ENCODE measurements at regions not wholly inside any gene's neighbourhood (a gene's known extent, or its start where the extent isn't known, plus 50 kb on each side); places are given as distances from the start of the nearest gene placed in this dataset.

GRCh38 chr18:67710639-67711038 lies 194.1 kb upstream of the DSEL start:
- DNase-seq, result no peak

GRCh38 chr18:67705748-67706147 lies 189.2 kb upstream of the DSEL start:
- no peak for DNase-seq

- DNase-seq, result no peak
Measured at GRCh38 chr18:67695684-67696083, 179.2 kb upstream of the DSEL start.

- DNase-seq, result no peak
Measured at GRCh38 chr18:67694787-67695186, 178.3 kb upstream of the DSEL start.

GRCh38 chr18:67692811-67693210 lies 176.3 kb upstream of the DSEL start:
- no peak for DNase-seq

- no peak for DNase-seq
Measured at GRCh38 chr18:67682516-67682915, 166.0 kb upstream of the DSEL start.

- DNase-seq, result no peak
Measured at GRCh38 chr18:67677489-67677888, 161.0 kb upstream of the DSEL start.

GRCh38 chr18:67672716-67673115 lies 156.2 kb upstream of the DSEL start:
- no peak for DNase-seq

- no peak for DNase-seq
Measured at GRCh38 chr18:67672155-67672554, 155.6 kb upstream of the DSEL start.

GRCh38 chr18:67670024-67670543 lies 153.6 kb upstream of the DSEL start:
- no peak for DNase-seq

- DNase-seq, result no peak
Measured at GRCh38 chr18:67665266-67665665, 148.7 kb upstream of the DSEL start.

GRCh38 chr18:67662996-67663395 lies 146.5 kb upstream of the DSEL start:
- no peak for DNase-seq

GRCh38 chr18:67661555-67661954 lies 145.0 kb upstream of the DSEL start:
- no peak for DNase-seq

GRCh38 chr18:67654101-67654500 lies 137.6 kb upstream of the DSEL start:
- no peak for DNase-seq

GRCh38 chr18:67652288-67652687 lies 135.8 kb upstream of the DSEL start:
- no peak for DNase-seq

GRCh38 chr18:67651438-67651837 lies 134.9 kb upstream of the DSEL start:
- DNase-seq, result no peak

- DNase-seq, result no peak
Measured at GRCh38 chr18:67650686-67651385, 134.3 kb upstream of the DSEL start.

GRCh38 chr18:67646890-67647289 lies 130.4 kb upstream of the DSEL start:
- DNase-seq, result no peak

GRCh38 chr18:67644226-67644625 lies 127.7 kb upstream of the DSEL start:
- no peak for DNase-seq

- DNase-seq, result no peak
Measured at GRCh38 chr18:67639872-67640271, 123.4 kb upstream of the DSEL start.

- no peak for DNase-seq
Measured at GRCh38 chr18:67636597-67637385, 120.3 kb upstream of the DSEL start.

GRCh38 chr18:67634631-67635338 lies 118.3 kb upstream of the DSEL start:
- no peak for DNase-seq

GRCh38 chr18:67633939-67634338 lies 117.4 kb upstream of the DSEL start:
- DNase-seq, result no peak

- DNase-seq, result no peak
Measured at GRCh38 chr18:67621906-67622305, 105.4 kb upstream of the DSEL start.
